Esophagus squamous epithelium (tissue), 4 donors: ENCODE measurements at regions not wholly inside any gene's neighbourhood (a gene's known extent, or its start where the extent isn't known, plus 50 kb on each side); places are given as distances from the start of the nearest gene placed in this dataset.

Experiments
- POLR2A ChIP-seq, 4 donors: fragments of 450-650 bp; IDR thresholded peaks; one replicate each; pipeline ENCODE4 v1.6.1; 2017; ENCODE audit warnings: antibody characterized with exemption in 4 of 4, mild to moderate bottlenecking in 4 of 4, moderate library complexity in 3 of 4
- TF ChIP-seq, protein P1 (sequence below), 6 experiments: fragments of 450-650 bp in 4 of 6; fragments of 200-600 bp in 2 of 6; sonication (generic) in 2 of 6; IDR thresholded peaks; one replicate each; pipeline ENCODE4 v1.5.1; 2016 to 2019; ENCODE audit warnings: antibody characterized with exemption in 6 of 6, mild to moderate bottlenecking in 4 of 6, moderate library complexity in 4 of 6

DNA sequence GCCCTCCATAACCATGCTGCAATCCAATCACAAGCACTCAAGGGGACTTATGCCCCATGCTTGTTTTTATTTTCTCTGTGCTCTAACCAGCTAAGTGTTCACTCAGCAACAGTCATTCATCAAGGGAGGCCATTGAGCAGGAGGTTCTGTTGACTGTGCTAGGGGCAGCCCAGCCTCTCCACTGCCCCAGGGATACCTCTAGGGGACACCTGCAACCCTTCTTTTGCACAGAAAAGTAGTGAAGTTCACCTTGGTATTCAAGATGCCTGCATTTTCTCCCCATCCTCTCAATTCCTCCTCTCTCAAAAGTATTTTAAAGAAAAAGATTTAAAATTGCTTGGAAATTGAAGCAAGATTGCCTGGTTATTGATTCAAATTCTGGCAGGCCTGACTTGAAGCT, 124.7 kb upstream of the GNAO1 start:
- TF ChIP-seq, protein P1, sequence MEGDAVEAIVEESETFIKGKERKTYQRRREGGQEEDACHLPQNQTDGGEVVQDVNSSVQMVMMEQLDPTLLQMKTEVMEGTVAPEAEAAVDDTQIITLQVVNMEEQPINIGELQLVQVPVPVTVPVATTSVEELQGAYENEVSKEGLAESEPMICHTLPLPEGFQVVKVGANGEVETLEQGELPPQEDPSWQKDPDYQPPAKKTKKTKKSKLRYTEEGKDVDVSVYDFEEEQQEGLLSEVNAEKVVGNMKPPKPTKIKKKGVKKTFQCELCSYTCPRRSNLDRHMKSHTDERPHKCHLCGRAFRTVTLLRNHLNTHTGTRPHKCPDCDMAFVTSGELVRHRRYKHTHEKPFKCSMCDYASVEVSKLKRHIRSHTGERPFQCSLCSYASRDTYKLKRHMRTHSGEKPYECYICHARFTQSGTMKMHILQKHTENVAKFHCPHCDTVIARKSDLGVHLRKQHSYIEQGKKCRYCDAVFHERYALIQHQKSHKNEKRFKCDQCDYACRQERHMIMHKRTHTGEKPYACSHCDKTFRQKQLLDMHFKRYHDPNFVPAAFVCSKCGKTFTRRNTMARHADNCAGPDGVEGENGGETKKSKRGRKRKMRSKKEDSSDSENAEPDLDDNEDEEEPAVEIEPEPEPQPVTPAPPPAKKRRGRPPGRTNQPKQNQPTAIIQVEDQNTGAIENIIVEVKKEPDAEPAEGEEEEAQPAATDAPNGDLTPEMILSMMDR (IDR thresholded peaks at IDR 0.05), result no peak
- TF ChIP-seq POLR2A (IDR thresholded peaks at IDR 0.05), result no peak
